RWPE1 (cell line): ENCODE measurements at regions not wholly inside any gene's neighbourhood (a gene's known extent, or its start where the extent isn't known, plus 50 kb on each side); places are given as distances from the start of the nearest gene placed in this dataset.
A peak's percentile ranks its signal among the peaks of the same experiment; 100 is the strongest.

ENCODE experiments used
- CTCF ChIA-PET: fragments of 350-600 bp; sonication (Branson Sonifier 250); formaldehyde crosslinking; extraction: SDS; loops from one replicate; lab custom pipeline; 2021; lab: Yijun Ruan, JAX
- POLR2A ChIA-PET: fragments of 400-600 bp; formaldehyde crosslinking; extraction: SDS; loops from one replicate; lab custom pipeline; 2020; ENCODE audit warnings: antibody characterized with exemption; ENCODE audit not compliant: low non-redundant PET; lab: Yijun Ruan, JAX
- DNase-seq: peaks from one replicate; pipeline ENCODE4 v3.0.0; 2012; ENCODE audit warnings: low spot score
- H3K27ac ChIP-seq: fragments of 450-650 bp; 2 replicates; pipeline ENCODE4 v1.5.1; 2017
- TF ChIP-seq, protein P1 (sequence below): fragments of 450-650 bp; conservative IDR thresholded peaks from 2 replicates; pipeline ENCODE4 v1.5.1; 2017; ENCODE audit warnings: low read depth, mild to moderate bottlenecking

DNA sequence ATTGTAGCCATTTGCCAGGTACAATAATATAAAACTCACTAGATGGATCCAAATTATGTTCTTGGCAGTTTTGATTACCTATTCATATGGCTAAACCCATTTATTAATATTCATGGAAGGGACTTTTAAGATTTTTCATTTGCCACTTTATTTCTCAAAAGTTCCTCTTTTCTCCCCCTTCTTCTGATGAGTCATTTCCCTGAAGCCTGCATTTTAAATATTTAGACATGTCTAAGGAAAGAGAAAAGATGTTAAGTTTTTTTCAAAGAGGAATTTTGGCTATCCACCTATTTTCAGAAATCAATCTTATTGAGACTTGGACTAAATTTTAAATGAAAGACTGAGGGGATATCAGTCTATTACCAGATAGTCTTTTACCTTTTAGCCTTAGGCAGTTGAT is 1189.4 kb downstream of the EFNA5 start:
- POLR2A ChIA-PET = no interaction called here
- H3K27ac ChIP-seq = no peak overlapping the region
- no peak for DNase-seq
- CTCF ChIA-PET = no interaction called here
- TF ChIP-seq, protein P1, sequence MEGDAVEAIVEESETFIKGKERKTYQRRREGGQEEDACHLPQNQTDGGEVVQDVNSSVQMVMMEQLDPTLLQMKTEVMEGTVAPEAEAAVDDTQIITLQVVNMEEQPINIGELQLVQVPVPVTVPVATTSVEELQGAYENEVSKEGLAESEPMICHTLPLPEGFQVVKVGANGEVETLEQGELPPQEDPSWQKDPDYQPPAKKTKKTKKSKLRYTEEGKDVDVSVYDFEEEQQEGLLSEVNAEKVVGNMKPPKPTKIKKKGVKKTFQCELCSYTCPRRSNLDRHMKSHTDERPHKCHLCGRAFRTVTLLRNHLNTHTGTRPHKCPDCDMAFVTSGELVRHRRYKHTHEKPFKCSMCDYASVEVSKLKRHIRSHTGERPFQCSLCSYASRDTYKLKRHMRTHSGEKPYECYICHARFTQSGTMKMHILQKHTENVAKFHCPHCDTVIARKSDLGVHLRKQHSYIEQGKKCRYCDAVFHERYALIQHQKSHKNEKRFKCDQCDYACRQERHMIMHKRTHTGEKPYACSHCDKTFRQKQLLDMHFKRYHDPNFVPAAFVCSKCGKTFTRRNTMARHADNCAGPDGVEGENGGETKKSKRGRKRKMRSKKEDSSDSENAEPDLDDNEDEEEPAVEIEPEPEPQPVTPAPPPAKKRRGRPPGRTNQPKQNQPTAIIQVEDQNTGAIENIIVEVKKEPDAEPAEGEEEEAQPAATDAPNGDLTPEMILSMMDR = no peak

DNA sequence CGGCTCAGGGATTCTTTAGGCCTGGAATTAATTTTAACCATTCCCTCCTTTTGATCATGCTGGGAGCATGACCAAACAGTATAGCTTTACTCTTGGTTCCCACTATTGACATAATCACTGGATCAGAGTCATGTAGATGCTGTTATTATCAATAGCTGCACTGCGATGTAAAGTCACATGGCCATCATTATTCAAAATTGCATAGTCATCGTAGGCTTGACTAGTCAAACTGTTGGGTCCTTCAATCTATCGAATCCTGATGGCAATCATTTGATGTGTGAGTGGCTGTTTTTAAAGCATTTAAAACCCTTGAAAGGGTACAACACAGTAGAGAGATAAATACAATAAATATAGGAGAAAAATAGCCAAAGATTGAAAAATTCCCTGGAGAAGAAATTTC is 1194.1 kb downstream of the EFNA5 start:
- H3K27ac ChIP-seq = no peak overlapping the region
- TF ChIP-seq, protein P1 = no peak
- CTCF ChIA-PET = no interaction called here
- DNase-seq = no peak
- POLR2A ChIA-PET = no interaction called here

DNA sequence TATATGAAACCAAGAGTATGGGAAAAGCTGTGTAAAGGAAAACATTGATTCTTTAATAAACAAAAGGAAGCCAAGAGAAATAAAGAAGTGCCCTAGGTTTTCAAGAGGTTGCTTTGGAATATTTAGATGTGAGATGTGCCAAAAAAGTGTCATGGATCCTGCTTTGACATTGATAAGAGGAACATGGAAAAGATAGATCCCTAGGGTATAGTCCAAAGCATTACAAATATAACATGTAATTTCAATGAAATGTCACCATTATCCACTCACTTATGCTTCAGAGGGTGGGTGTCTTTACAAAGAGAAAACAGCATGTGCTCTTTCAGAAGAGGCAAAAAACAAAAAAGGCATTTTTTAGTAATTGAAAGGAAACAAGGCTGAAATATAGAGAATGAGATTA is 1196.7 kb downstream of the EFNA5 start:
- no peak for DNase-seq
- no peak overlapping the region for H3K27ac ChIP-seq
- POLR2A ChIA-PET = no interaction called here
- CTCF ChIA-PET = no interaction called here
- TF ChIP-seq, protein P1 = no peak

DNA sequence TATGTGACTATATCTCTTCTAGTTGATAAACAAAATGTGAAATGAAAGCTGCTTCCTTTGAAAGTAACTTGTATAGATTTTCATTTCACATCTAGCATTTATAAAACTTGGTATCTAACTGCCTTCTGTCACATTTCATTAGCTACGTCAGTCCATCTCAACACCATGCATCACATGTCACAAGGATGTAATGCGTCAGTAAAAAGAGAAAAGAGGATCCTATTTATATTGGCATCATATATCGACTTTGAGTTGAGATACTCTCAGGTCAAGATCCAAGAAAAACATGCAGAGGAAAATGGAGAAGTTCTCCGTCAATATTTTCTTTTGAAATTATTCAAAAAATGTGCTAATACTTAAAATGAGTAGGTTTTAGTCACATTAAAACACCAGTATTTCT is 1211.2 kb downstream of the EFNA5 start:
- H3K27ac ChIP-seq = no peak overlapping the region
- ChIA-PET POLR2A (no interaction called here), CTCF (no interaction called here)
- DNase-seq = no peak
- TF ChIP-seq, protein P1 = no peak

DNA sequence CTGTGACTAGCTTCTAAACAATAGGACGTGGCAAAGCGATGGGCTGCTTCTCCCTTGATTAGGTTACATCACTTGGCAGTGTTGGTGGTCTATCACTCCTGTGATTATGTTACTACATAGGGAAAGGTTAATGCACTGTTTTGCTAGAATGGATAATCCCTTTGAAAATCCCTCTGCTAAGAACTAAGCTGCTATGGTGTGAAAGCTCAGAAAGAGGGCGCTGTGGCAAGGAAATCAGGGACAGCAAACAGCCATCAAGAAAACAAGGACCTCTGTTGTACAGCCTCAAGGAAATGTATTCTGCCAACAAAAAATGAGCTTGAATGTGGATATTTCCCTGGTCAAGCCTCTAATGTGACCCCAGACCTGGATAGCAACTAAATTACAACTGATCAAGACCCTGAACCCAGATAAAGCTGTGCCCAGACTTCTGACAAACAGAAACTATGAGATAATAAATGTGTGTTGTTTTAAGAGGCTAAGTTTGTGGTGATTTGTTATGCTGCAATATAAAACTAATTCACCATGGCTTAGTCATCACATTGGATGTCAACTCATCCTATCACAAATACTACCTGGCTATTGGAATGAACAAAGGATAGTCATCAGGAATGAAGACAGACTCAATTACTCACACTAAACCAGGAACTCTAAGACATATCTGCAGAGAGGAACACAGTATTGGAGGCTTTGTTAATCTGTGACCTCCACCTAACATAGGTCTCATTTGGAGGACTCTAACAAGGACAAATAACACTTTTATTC is 1215.9 kb downstream of the EFNA5 start:
- POLR2A ChIA-PET = no interaction called here
- TF ChIP-seq, protein P1 = no peak; the same call in 1 of the 2 replicates
- H3K27ac ChIP-seq = no peak overlapping the region
- CTCF ChIA-PET = interaction anchor here (1.1 kb wide), 1 partner anchor 1176 kb away, joined by 3 read pairs; no protein-coding TSS in a partner anchor
- peak; percentile 73 for DNase-seq

DNA sequence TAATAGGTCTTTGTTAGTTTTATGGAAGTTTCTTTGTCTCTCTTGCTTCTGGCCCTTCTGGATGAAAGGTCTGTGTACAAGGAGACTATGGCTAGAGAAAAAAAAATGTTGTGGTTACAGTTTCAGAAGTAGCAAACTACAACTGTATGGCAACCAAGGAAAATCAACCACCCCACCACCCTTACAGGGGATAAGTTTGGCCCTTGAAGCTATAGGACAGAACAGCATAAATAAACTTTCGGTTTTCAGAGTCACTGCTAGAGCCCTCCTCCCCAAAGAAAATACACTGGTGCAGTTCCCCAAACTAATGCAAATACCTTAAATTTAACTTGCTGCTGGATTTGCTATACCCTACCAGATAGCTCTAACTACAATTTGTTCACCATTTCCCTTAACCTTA is 1216.7 kb downstream of the EFNA5 start:
- ChIA-PET CTCF (interaction anchor here (1.1 kb wide), 1 partner anchor 1177 kb away, joined by 3 read pairs; no protein-coding TSS in a partner anchor), POLR2A (no interaction called here)
- TF ChIP-seq, protein P1 = no peak
- no peak for DNase-seq
- H3K27ac ChIP-seq = no peak overlapping the region
